Mucosa of descending colon (tissue), 3 donors: ENCODE measurements at regions not wholly inside any gene's neighbourhood (a gene's known extent, or its start where the extent isn't known, plus 50 kb on each side); places are given as distances from the start of the nearest gene placed in this dataset.
"Not testable (repeated sequence)": the region's sequence is repeated elsewhere in the genome, so short reads cannot be mapped to it uniquely, and the experiment has no call there.

Experiments used
- ATAC-seq: fragments of 200-7000 bp; cut with Tn5 transposase; one replicate; pipeline ENCODE4 v1.9.1; 2020; ENCODE audit warnings: mild to moderate bottlenecking, moderate library complexity
- DNase-seq, 3 donors: peaks; one replicate each; pipeline ENCODE4 v3.0.0-alpha.2; 2020
- H3K36me3 ChIP-seq: fragments of 200-600 bp; one replicate; pipeline ENCODE4 v1.8.0; 2021; ENCODE audit warnings: low read depth, mild to moderate bottlenecking
- H3K4me1 ChIP-seq: fragments of 200-600 bp; one replicate; pipeline ENCODE4 v1.8.0; 2021; ENCODE audit warnings: low read depth, mild to moderate bottlenecking
- H3K4me3 ChIP-seq: fragments of 200-600 bp; one replicate; pipeline ENCODE4 v1.8.0; 2021; ENCODE audit warnings: mild to moderate bottlenecking
- H3K9me3 ChIP-seq: fragments of 200-600 bp; one replicate; pipeline ENCODE4 v1.8.0; 2021; ENCODE audit warnings: mild to moderate bottlenecking
- intact Hi-C, 2 donors: fragments of 100-400 bp; cut with DNase I in 1 of 2; cut with micrococcal nuclease in 1 of 2; formaldehyde crosslinking; loops; one replicate each; pipeline versions ENCODE4 v1.11.0 to v1.11.1; 2022; cut with DNase I, micrococcal nuclease
- TF ChIP-seq, protein P1 (sequence below): fragments of 200-600 bp; IDR thresholded peaks from one replicate; pipeline ENCODE4 v1.8.0; 2022; ENCODE audit warnings: antibody characterized with exemption, mild to moderate bottlenecking
- donor health status: DM: no; HTN: no; CAD: no; lungs with moderate emphysema.
- donor health status: DM: no; HTN: no; CAD: no.
- donor health status: DM: no; HTN: yes; CAD: no.

DNA sequence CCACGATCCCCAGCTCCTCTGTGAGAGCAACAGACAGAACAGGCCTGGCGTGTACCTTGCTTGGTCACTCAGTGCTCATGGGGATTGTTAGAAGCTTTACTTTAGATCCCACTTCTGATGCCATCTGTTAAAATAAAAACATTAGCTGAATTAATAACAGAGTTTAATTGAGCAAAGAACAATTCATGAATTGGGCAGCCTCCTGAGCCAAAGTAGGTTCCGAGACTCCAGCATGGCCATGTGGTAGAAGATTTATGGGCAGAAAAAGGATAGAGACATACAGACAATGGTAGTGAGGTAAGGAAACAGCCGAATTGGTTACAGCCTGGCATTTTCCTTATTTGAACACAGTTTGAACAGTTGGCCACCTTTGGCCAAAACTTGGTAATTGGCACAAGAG lies 223.9 kb upstream of the TRPC4 start:
- Histone ChIP-seq H3K4me1 (no peaks in the 10 kb centered on the region), H3K4me3 (no peak overlapping the region), H3K9me3 (no peaks in the 10 kb centered on the region), H3K36me3 (no peaks in the 10 kb centered on the region)
- intact Hi-C loops: no loop called here
- ATAC-seq (no peak), DNase-seq (no peak)
- TF ChIP-seq, protein P1, sequence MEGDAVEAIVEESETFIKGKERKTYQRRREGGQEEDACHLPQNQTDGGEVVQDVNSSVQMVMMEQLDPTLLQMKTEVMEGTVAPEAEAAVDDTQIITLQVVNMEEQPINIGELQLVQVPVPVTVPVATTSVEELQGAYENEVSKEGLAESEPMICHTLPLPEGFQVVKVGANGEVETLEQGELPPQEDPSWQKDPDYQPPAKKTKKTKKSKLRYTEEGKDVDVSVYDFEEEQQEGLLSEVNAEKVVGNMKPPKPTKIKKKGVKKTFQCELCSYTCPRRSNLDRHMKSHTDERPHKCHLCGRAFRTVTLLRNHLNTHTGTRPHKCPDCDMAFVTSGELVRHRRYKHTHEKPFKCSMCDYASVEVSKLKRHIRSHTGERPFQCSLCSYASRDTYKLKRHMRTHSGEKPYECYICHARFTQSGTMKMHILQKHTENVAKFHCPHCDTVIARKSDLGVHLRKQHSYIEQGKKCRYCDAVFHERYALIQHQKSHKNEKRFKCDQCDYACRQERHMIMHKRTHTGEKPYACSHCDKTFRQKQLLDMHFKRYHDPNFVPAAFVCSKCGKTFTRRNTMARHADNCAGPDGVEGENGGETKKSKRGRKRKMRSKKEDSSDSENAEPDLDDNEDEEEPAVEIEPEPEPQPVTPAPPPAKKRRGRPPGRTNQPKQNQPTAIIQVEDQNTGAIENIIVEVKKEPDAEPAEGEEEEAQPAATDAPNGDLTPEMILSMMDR: no peak

DNA sequence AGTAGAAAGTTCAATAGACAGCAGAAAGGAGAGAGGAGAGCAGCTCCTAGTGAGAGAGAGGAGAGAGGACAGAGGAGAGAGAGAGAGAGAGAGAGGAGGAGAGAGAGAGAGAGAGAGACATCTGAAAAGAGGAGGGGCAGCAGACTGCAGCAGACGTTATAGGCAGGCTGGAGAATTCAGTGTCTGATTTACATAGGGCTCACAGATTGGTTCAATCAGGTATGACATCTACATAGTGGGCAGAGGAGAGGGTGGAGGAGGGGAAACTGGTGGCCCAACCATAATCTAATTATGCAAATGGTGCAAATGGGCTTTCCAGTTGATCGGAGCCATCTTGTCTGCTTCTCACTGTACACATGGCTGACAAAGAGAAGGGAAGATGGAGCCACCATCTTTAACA lies 221.3 kb upstream of the TRPC4 start:
- TF ChIP-seq, protein P1: no peak

DNA sequence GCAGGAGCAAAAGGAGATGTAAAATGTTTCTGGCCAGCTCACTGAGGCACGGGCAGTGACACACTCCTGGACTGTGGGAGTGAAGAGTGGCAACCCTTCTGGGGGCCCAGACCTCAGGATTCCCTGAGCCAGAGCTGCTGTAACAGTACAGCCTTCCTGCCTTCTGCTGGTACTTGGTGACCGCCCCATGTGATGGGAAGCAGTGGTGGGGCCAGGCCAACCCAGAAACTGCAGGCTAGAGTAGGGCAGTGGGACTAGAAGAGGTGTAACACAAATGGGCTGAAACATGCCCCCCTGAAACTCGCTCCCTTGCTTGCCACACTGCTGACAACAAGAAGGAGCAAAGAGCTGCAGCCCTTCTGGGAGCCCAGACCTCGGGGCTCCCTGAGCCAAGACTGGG lies 217.1 kb upstream of the TRPC4 start:
- intact Hi-C loops: no loop called here
- Histone ChIP-seq H3K4me1 (no peaks in the 10 kb centered on the region), H3K36me3 (no peaks in the 10 kb centered on the region), H3K4me3 (no peak overlapping the region), H3K9me3 (peaks cover 7% of the 10 kb centered on the region)
- no peak for ATAC-seq
- no peak for DNase-seq
- TF ChIP-seq, protein P1: no peak

More for the DNA sequence above, 221.3 kb upstream of the TRPC4 start:
- DNase-seq: no peak
- ATAC-seq: no peak
- H3K4me3 ChIP-seq: no peak overlapping the region
- H3K4me1 ChIP-seq: no peaks in the 10 kb centered on the region
- intact Hi-C loops: no loop called here
- peaks cover 7% of the 10 kb centered on the region for H3K9me3 ChIP-seq
- no peaks in the 10 kb centered on the region for H3K36me3 ChIP-seq

DNA sequence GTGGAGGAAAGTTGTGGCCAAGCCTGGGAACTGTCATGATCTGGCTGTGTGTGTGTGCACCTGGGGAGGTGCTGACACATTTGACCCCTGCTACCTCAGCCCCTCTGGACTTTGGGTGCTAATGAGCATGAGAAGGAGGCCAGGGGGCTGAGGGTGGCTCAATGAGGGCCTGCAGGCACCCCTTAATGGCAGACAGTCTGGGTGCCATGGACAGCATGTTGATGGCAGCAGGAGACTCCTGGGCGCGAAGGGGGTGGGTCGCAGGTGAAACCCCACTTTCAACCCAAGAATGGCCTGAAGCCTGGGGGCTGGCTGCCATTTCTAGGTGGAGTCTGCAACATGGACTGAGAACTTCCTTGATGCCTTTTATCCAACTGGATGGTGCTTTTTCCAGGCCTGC lies 216.4 kb upstream of the TRPC4 start:
- Histone ChIP-seq H3K9me3 (peaks cover 7% of the 10 kb centered on the region), H3K4me3 (no peak overlapping the region), H3K4me1 (no peaks in the 10 kb centered on the region), H3K36me3 (no peaks in the 10 kb centered on the region)
- DNase-seq: no peak
- ATAC-seq: no peak
- intact Hi-C loops: no loop called here
- TF ChIP-seq, protein P1: no peak

DNA sequence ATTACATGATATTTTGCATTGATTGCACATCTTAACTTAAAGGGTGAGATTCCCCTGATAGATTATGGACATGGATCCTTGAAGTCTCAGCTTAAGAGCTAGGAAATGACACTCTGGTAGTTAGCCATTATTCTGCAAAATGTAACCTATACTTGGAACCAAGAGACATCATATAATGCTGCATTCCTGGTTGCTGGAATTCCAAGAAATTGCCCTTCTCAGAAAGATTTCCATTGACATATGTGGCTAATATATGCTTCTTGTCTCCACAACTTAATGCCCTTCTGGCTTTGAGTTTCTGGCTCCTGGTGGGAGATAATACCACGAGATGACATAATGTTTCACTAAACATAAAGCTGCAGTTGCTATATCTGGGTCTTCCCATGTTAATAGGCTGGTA lies 204.4 kb upstream of the TRPC4 start:
- H3K4me3 ChIP-seq: no peak overlapping the region
- DNase-seq (no peak), ATAC-seq (no peak)
- intact Hi-C loops: no loop called here
- H3K36me3 ChIP-seq: no peaks in the 10 kb centered on the region
- H3K9me3 ChIP-seq: peaks cover 3% of the 10 kb centered on the region
- no peaks in the 10 kb centered on the region for H3K4me1 ChIP-seq
- TF ChIP-seq, protein P1: no peak

DNA sequence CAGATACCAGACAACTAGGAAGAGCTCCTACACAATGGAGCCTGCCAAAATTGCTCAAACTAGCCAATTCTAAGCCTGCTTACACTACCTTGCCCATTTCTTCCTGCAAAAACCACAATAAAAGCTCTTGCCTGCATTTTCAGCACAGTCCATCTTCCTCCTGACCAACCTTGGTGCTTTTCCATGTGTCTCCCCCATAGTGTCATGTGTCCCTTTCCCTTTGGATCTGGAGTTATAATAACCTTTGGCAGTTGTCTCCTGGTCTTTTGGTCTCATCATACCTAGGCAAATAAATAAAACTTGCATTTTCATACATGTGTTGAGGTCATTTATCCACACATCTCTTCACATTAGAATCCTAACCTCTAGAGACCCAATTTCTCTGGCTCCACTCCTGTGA lies 203.1 kb upstream of the TRPC4 start:
- Histone ChIP-seq H3K9me3 (peaks cover under 1% of the 10 kb centered on the region), H3K36me3 (no peaks in the 10 kb centered on the region), H3K4me3 (no peak overlapping the region), H3K4me1 (no peaks in the 10 kb centered on the region)
- ATAC-seq (no peak), DNase-seq (no peak)
- intact Hi-C loops: no loop called here
- TF ChIP-seq, protein P1: no peak

DNA sequence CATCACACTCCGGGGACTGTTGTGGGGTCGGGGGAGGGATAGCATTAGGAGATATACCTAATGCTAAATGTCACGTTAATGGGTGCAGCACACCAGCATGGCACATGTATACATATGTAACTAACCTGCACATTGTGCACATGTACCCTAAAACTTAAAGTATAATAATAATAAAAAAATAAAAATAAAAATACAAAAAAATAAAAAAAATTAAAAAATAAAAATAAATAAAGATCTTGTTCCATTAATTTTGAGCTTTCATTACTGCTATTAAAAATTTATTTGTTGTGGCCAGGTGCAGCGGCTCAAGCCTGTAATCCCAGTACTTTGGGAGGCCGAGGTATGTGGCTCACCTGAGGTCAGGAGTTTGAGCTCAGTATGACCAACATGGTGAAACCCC lies 201.8 kb upstream of the TRPC4 start:
- H3K4me1 ChIP-seq, DNase-seq, H3K9me3 ChIP-seq, H3K4me3 ChIP-seq, intact Hi-C loops, H3K36me3 ChIP-seq, ATAC-seq: not testable (repeated sequence)
